SK-N-SH treated with all-trans-retinoic acid at 6 μM for 48 hours (cell line): ENCODE measurements at regions not wholly inside any gene's neighbourhood (a gene's known extent, or its start where the extent isn't known, plus 50 kb on each side); places are given as distances from the start of the nearest gene placed in this dataset.

Source experiments
- ARNTL ChIP-seq: fragments of 450-650 bp; formaldehyde crosslinking; IDR thresholded peaks from 2 replicates; pipeline ENCODE4 v1.5.0; 2020; ENCODE audit warnings: low read depth, mild to moderate bottlenecking, moderate library complexity, borderline replicate concordance
- CREB5 ChIP-seq: fragments of 250-450 bp; sonication (Bioruptor Pico); IDR thresholded peaks from 2 replicates; pipeline ENCODE4 v1.5.1; 2020; ENCODE audit warnings: low read depth, mild to moderate bottlenecking, moderate library complexity
- ESRRG ChIP-seq: fragments of 250-450 bp; sonication (Bioruptor Pico); IDR thresholded peaks from 2 replicates; pipeline ENCODE4 v1.6.1; 2021; ENCODE audit warnings: mild to moderate bottlenecking
- GLIS3 ChIP-seq: fragments of 250-450 bp; sonication (Bioruptor Pico); IDR thresholded peaks from 2 replicates; pipeline ENCODE4 v1.5.0; 2020; ENCODE audit warnings: mild to moderate bottlenecking, moderate library complexity
- OSR1 ChIP-seq: fragments of 250-450 bp; sonication (Bioruptor Pico); IDR thresholded peaks from 2 replicates; pipeline ENCODE4 v1.8.0; 2022; ENCODE audit warnings: moderate library complexity, mild to moderate bottlenecking, inconsistent platforms
- PATZ1 ChIP-seq: fragments of 250-450 bp; sonication (Bioruptor Pico); IDR thresholded peaks from 2 replicates; pipeline ENCODE4 v1.8.0; 2020; ENCODE audit warnings: mild to moderate bottlenecking, moderate library complexity, borderline replicate concordance
- RARB ChIP-seq: fragments of 250-450 bp; sonication (Bioruptor Pico); IDR thresholded peaks from 2 replicates; pipeline ENCODE4 v1.8.0; 2021; ENCODE audit warnings: mild to moderate bottlenecking, moderate library complexity
- ZC3H10 ChIP-seq: fragments of 250-450 bp; sonication (Bioruptor Pico); IDR thresholded peaks from 2 replicates; pipeline ENCODE4 v1.5.1; 2021; ENCODE audit warnings: mild to moderate bottlenecking, moderate library complexity
- ZFP3 ChIP-seq: fragments of 250-450 bp; sonication (Bioruptor Pico); IDR thresholded peaks from 2 replicates; pipeline ENCODE4 v1.5.0; 2020; ENCODE audit warnings: mild to moderate bottlenecking, moderate library complexity
- ZNF70 ChIP-seq: fragments of 450-650 bp; formaldehyde crosslinking; IDR thresholded peaks from 2 replicates; pipeline ENCODE4 v1.5.0; 2020; ENCODE audit warnings: mild to moderate bottlenecking, moderate library complexity
- ZNF8 ChIP-seq: fragments of 450-650 bp; formaldehyde crosslinking; IDR thresholded peaks from 2 replicates; pipeline ENCODE4 v1.5.0; 2020; ENCODE audit warnings: mild to moderate bottlenecking, moderate library complexity

- TF ChIP-seq ARNTL (CRISPR knock-in tag) = no peak
- no peak for TF ChIP-seq CREB5 (CRISPR knock-in tag)
- TF ChIP-seq OSR1 (CRISPR knock-in tag) = no peak
- TF ChIP-seq ZFP3 = no peak
- TF ChIP-seq ZNF8 = no peak
- no peak for TF ChIP-seq GLIS3
- no peak for TF ChIP-seq ZNF70 (CRISPR knock-in tag)
- no peak for TF ChIP-seq ZC3H10 (CRISPR knock-in tag)
- TF ChIP-seq ESRRG (CRISPR knock-in tag) = no peak
- no peak for TF ChIP-seq PATZ1 (CRISPR knock-in tag)
- no peak for TF ChIP-seq RARB
Measured at GRCh38 chr4:187555174-187555573, 440.4 kb upstream of the ZFP42 start.
